Activated naive CD4-positive, alpha-beta T cell treated with anti-CD3 and anti-CD28 coated beads for 36 hours (primary cell): ENCODE measurements at regions not wholly inside any gene's neighbourhood (a gene's known extent, or its start where the extent isn't known, plus 50 kb on each side); places are given as distances from the start of the nearest gene placed in this dataset.

ENCODE experiments used
- CTCF ChIA-PET: fragments of 350-600 bp; sonication (Branson Sonifier 250); formaldehyde crosslinking; loops from one replicate; lab custom pipeline; 2021; ENCODE audit warnings: antibody characterized with exemption; lab: Charles Lee
- DNase-seq: peaks from one replicate; pipeline ENCODE4 v3.0.0-alpha.2; 2020
- H3K27ac Mint-ChIP-seq: one replicate; pipeline ENCODE4 v1.8.0; 2021; ENCODE audit warnings: mild to moderate bottlenecking, mixed read lengths
- H3K27me3 Mint-ChIP-seq: one replicate; pipeline ENCODE4 v1.8.0; 2021; ENCODE audit warnings: low read depth, mixed read lengths
- H3K36me3 Mint-ChIP-seq: one replicate; pipeline ENCODE4 v1.8.0; 2021; ENCODE audit warnings: low read depth, mixed read lengths
- H3K4me1 Mint-ChIP-seq: one replicate; pipeline ENCODE4 v1.8.0; 2021; ENCODE audit warnings: low read depth, mixed read lengths
- H3K4me3 Mint-ChIP-seq: one replicate; pipeline ENCODE4 v1.8.0; 2021; ENCODE audit warnings: mild to moderate bottlenecking, moderate library complexity, mixed read lengths
- H3K9me3 Mint-ChIP-seq: one replicate; pipeline ENCODE4 v1.8.0; 2021; ENCODE audit warnings: mixed read lengths
- intact Hi-C: fragments of 100-400 bp; cut with micrococcal nuclease; formaldehyde crosslinking; loops from one replicate; pipeline ENCODE4 v1.15.1; 2023

DNA sequence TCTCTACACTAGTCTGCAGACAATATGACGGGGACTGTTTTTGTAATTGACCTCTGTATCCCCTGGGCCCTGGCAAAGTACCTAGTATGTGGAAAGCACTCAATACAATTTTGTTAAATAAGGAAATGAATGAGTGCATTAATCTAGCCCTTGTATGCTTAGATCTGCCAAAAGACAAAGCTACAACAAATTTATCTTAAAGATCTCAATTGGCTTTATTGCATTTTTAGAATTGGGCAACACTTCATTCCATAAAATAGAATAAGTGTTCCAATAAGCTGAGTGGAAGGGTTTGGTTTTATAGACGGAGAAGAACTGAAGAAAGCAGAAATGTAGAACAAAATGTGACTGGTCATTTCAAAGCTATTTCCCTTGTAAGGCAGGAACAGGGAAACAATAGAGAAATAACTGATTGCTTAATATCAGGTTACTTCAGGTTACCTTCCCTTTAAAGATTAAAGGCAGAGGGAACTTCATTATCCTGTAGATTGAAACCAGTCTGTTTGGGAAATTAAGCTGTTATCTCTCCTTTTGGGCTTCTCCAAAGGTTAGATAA lies 108.3 kb upstream of the MME start:
- intact Hi-C loops = no loop called here
- no peak overlapping the region for H3K4me3 Mint-ChIP-seq
- no peaks in the 10 kb centered on the region for H3K4me1 Mint-ChIP-seq
- H3K9me3 Mint-ChIP-seq = no peaks in the 10 kb centered on the region
- DNase-seq = no peak
- no peak overlapping the region for H3K27ac Mint-ChIP-seq
- no peaks in the 10 kb centered on the region for H3K36me3 Mint-ChIP-seq
- H3K27me3 Mint-ChIP-seq = no peaks in the 10 kb centered on the region
- CTCF ChIA-PET = interaction anchor here (0.6 kb wide), 1 partner anchor 1031 kb away, joined by 3 read pairs; no protein-coding TSS in a partner anchor

DNA sequence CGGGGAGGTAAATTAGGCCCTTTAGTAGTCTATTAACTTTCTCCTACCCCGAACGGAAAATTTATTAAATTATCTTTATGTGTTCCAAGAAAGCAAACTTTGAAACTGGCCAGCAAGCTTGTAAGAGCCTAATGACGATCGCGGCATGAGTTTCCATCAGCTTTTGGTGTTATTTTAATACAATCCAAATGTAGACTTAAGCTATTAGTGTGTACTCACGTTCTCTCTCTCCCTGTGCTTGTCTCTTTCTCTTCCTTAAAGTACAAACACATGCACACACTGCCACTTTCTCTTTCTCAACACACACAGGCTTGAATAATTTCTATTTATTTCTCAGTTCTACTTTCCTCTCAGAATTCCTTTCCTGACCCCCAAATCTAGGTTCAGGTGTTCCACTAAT lies 108.8 kb upstream of the MME start:
- intact Hi-C loops = no loop called here
- Mint-ChIP-seq H3K9me3 (no peaks in the 10 kb centered on the region), H3K27me3 (no peaks in the 10 kb centered on the region), H3K27ac (no peak overlapping the region), H3K4me3 (no peak overlapping the region), H3K36me3 (no peaks in the 10 kb centered on the region), H3K4me1 (no peaks in the 10 kb centered on the region)
- no peak for DNase-seq
- CTCF ChIA-PET = no interaction called here

DNA sequence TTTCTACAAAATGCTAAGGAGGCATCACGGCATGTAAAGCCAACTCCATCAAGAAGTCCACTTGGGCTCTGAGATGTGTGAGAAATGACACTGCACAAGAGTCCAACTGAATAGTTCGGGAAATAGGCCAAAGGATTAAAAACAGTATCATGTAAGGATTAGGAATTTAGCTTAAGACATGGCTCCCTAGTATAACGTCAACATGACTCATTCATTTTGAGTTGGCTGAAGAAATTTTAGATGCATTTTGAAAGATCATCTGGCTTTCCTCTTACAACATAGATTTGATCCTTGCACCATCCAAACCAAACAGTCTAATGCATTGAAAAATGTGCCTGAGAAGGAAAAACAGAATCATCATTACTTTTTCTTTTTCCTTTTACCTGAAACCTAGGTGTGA lies 109.3 kb upstream of the MME start:
- Mint-ChIP-seq H3K27me3 (no peaks in the 10 kb centered on the region), H3K4me3 (no peak overlapping the region), H3K36me3 (no peaks in the 10 kb centered on the region), H3K27ac (no peak overlapping the region), H3K4me1 (no peaks in the 10 kb centered on the region), H3K9me3 (no peaks in the 10 kb centered on the region)
- no peak for DNase-seq
- CTCF ChIA-PET = no interaction called here
- intact Hi-C loops = no loop called here

DNA sequence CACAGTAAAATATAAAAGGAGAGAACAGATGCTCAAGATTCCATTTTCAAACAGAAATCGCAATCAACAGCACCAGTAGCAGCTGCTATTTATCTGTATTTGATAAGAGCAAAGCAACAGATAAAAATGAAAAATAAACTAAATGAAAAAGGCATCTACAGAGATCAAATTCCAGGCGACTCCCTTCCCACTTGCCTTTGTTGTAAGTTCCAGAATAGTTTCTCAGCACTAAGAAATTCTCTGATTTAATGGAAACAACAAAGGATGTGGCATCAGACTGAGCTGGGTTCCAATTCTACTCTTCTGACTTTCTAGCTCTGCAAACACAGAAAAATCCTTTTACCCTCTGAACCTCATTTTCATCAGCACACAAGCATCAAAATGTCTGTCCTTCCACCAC lies 110.8 kb upstream of the MME start:
- Mint-ChIP-seq H3K4me1 (no peaks in the 10 kb centered on the region), H3K27me3 (no peaks in the 10 kb centered on the region), H3K4me3 (no peak overlapping the region), H3K9me3 (no peaks in the 10 kb centered on the region), H3K27ac (no peak overlapping the region), H3K36me3 (no peaks in the 10 kb centered on the region)
- intact Hi-C loops = no loop called here
- no peak for DNase-seq
- CTCF ChIA-PET = interaction anchor here (0.6 to 1.1 kb wide), 2 partner anchors 8 to 255 kb away, joined by 3 to 4 read pairs; no protein-coding TSS in a partner anchor

DNA sequence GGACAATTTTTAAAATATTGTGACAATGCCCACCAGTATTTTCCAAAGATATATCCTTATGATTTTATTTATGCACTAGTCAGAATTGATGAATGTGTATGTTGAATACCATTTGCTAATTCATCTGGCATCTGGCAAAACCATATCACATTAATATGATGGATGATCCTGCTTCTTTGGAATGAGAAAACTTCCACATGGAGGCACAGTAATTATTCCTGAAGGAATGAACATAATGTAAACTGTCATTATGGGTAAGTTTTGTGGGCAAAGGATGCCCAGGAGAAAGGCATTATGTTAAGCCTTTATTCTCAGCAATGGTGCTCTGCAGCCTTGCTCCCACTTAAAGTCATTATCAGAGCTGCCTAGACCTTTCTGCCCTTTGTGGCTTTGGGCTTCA lies 113.0 kb upstream of the MME start:
- no peak for DNase-seq
- H3K4me1 Mint-ChIP-seq = no peaks in the 10 kb centered on the region
- no peaks in the 10 kb centered on the region for H3K36me3 Mint-ChIP-seq
- no peak overlapping the region for H3K4me3 Mint-ChIP-seq
- no peak overlapping the region for H3K27ac Mint-ChIP-seq
- H3K27me3 Mint-ChIP-seq = no peaks in the 10 kb centered on the region
- CTCF ChIA-PET = no interaction called here
- H3K9me3 Mint-ChIP-seq = no peaks in the 10 kb centered on the region
- intact Hi-C loops = no loop called here

DNA sequence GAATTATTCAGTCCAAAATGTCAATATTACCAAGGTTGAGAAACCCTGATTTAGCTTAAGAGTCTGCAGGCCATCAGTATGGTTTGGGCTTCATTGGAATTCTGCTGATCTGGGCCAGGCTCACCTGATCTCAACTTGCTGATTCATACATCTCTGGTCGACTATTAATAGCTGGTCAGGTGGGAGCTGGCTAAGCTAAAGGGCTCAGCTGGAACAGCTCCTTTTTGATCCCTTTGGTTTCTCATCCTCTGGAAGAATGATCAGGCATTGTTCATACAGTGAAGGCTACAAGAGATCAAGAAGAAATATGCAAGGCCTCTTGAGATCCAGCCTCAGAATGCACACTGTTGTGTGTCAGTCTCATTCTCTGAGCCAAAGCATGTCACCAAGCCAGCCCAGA lies 123.3 kb upstream of the MME start:
- Mint-ChIP-seq H3K36me3 (no peaks in the 10 kb centered on the region), H3K9me3 (peaks cover 7% of the 10 kb centered on the region), H3K27me3 (no peaks in the 10 kb centered on the region), H3K4me1 (no peaks in the 10 kb centered on the region), H3K27ac (no peak overlapping the region), H3K4me3 (no peak overlapping the region)
- intact Hi-C loops = no loop called here
- no peak for DNase-seq
- CTCF ChIA-PET = no interaction called here

DNA sequence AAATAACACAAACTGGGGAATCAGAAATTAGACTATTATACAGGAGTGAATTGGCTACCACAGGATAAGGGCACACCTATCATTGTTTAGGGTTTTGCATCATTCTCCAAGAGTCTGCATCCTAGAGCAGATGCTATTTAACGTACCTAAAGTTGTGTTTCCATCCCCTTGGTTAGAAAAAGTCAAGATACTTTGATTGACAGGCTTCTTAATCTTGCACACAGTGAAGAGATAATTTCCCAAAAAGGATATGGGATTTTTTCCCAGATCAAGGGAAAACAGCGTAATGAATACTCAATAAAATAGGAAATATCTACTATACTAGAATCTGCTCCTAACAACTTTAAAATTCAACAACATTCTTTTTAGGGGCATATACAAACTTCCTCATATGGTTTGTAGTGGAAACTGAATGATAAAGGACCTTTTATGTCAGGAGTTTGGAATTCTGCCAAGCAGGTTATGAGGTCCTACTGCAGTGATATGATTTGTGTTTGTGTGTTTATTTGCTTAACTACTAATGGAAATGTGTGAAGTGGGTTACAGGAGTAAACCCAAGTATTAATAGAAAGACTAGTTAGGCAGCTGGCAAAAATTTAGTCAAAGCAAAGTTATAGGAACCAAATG lies 124.1 kb upstream of the MME start:
- intact Hi-C loops = no loop called here
- Mint-ChIP-seq H3K4me1 (no peaks in the 10 kb centered on the region), H3K4me3 (no peak overlapping the region), H3K36me3 (no peaks in the 10 kb centered on the region), H3K9me3 (peaks cover 12% of the 10 kb centered on the region), H3K27me3 (no peaks in the 10 kb centered on the region), H3K27ac (no peak overlapping the region)
- DNase-seq = no peak
- CTCF ChIA-PET = no interaction called here

DNA sequence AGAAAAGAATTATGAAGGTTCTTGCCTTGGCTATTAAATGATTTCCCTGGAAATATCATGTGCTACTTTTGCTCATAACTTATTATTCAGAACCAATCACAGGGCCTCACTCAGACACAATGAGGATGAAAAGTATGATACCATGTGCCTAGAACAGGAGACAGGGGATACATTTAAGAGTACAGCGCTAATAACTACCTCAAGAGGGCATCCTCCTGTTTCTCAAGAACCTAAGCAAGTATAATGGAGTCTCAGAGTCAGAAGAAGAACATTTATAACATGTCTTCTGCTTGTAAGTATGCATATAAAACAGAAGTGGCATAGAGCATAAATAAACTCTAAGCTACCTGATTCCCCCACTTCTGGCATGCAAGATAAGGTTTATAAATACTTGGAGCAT lies 125.4 kb upstream of the MME start:
- intact Hi-C loops = no loop called here
- Mint-ChIP-seq H3K9me3 (peaks cover 15% of the 10 kb centered on the region), H3K27me3 (no peaks in the 10 kb centered on the region), H3K4me3 (no peak overlapping the region), H3K27ac (no peak overlapping the region), H3K36me3 (no peaks in the 10 kb centered on the region), H3K4me1 (no peaks in the 10 kb centered on the region)
- DNase-seq = no peak
- CTCF ChIA-PET = no interaction called here

DNA sequence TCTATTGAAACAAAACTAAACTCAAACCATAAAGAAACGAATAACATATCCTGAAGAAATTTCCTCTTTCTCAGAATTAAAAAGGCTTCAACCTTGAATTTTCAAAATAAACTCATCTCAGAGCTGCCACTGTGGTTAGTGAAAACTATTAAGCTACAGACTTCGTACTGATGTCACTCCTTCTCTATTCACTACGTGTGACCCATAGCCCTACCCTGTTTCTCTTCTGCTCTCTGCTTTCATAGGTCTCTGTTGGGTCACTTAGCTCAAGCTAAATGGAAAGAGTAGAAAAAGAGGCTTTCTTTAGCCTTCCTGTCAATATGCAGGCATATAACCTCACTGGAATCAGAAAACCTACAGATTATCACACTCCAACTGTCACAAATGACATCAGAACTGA lies 126.6 kb upstream of the MME start:
- no peaks in the 10 kb centered on the region for H3K4me1 Mint-ChIP-seq
- H3K36me3 Mint-ChIP-seq = no peaks in the 10 kb centered on the region
- H3K4me3 Mint-ChIP-seq = no peak overlapping the region
- intact Hi-C loops = no loop called here
- no peaks in the 10 kb centered on the region for H3K27me3 Mint-ChIP-seq
- CTCF ChIA-PET = interaction anchor here (0.7 kb wide), 1 partner anchor 74 kb away, joined by 3 read pairs; no protein-coding TSS in a partner anchor
- DNase-seq = no peak
- H3K27ac Mint-ChIP-seq = no peak overlapping the region
- H3K9me3 Mint-ChIP-seq = peaks cover 19% of the 10 kb centered on the region

DNA sequence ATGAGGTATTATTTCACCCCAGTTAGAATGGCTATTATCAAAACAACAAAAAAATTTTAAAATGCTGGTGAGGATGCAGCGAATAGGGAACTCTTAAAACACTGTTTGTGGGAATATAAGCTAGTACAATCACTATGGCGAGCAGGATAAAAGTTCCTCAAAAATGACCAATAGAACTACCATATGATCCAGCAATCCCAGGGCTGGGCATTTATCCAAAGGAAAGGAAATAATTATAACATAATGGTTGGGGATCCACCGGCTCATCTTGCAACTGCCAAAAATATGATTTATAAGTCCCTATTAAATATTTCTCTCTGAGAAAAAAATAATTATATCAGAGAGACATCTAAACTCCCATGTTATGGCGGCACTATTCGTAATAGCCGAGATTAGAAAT lies 127.6 kb upstream of the MME start:
- intact Hi-C loops = no loop called here
- H3K4me3 Mint-ChIP-seq = no peak overlapping the region
- CTCF ChIA-PET = no interaction called here
- peaks cover 19% of the 10 kb centered on the region for H3K9me3 Mint-ChIP-seq
- H3K4me1 Mint-ChIP-seq = no peaks in the 10 kb centered on the region
- no peak for DNase-seq
- no peaks in the 10 kb centered on the region for H3K27me3 Mint-ChIP-seq
- H3K27ac Mint-ChIP-seq = no peak overlapping the region
- H3K36me3 Mint-ChIP-seq = no peaks in the 10 kb centered on the region

DNA sequence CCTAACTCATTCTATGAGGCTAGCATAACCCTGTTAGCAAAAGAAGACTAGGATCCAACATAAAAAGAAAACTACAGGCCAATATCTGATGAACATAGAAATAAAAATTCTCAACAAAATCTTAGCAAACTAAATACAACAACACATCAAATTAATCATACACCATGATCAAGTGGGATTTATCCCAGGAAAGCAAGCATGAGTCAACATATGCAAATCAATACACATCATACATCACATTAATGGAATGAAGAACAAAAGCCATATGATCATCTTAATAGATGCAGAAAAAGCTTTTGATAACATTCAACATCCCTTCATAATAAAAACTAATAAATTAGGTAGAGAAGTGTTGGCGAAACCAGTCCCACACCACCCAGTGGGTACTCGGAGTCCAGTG lies 136.1 kb upstream of the MME start:
- CTCF ChIA-PET = no interaction called here
- Mint-ChIP-seq H3K36me3 (no peaks in the 10 kb centered on the region), H3K4me1 (no peaks in the 10 kb centered on the region), H3K4me3 (no peak overlapping the region), H3K27ac (no peak overlapping the region), H3K27me3 (no peaks in the 10 kb centered on the region), H3K9me3 (peaks cover 6% of the 10 kb centered on the region)
- no peak for DNase-seq
- intact Hi-C loops = no loop called here

DNA sequence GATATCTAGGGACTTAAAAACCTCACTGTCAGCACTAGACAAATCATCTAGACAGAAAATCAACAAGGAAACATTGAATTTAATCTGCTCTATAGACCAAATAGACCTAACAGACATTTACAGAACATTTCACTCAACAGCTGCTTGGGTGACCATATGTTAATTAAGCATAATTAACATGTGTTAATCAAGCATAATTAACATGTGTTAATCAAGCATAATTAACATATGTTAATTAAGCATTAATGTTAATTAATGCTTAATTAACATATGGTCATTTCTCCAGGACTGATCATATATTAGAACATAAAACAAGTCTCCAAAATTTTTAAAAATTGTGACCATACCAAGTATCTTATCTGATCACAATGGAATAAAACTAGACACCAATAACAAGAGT lies 137.3 kb upstream of the MME start:
- no peak overlapping the region for H3K27ac Mint-ChIP-seq
- peaks cover 7% of the 10 kb centered on the region for H3K9me3 Mint-ChIP-seq
- no peaks in the 10 kb centered on the region for H3K36me3 Mint-ChIP-seq
- no peaks in the 10 kb centered on the region for H3K27me3 Mint-ChIP-seq
- no peak for DNase-seq
- intact Hi-C loops = no loop called here
- CTCF ChIA-PET = no interaction called here
- H3K4me3 Mint-ChIP-seq = no peak overlapping the region
- no peaks in the 10 kb centered on the region for H3K4me1 Mint-ChIP-seq

DNA sequence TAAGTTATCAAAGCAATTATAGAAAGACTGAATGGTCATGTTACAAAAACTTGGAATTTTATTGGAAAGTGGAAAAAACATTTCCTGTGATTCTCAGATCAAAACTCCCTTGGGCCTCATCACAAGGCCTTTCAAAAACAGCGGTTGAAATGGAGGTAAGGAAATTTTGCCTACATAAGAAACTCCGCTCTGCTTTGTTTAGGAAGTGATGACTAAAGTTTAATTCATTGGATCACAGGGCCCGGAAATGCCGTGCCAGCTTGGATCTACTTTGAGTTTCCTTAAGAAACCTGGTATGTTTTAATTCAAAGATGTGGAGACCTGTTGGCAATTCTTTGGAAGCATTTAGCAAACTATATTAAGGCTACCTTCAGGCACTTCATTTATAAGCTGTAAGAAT lies 143.9 kb upstream of the MME start:
- no peak for DNase-seq
- H3K36me3 Mint-ChIP-seq = no peaks in the 10 kb centered on the region
- H3K27me3 Mint-ChIP-seq = no peaks in the 10 kb centered on the region
- intact Hi-C loops = no loop called here
- no peak overlapping the region for H3K4me3 Mint-ChIP-seq
- CTCF ChIA-PET = no interaction called here
- H3K4me1 Mint-ChIP-seq = no peaks in the 10 kb centered on the region
- H3K27ac Mint-ChIP-seq = no peak overlapping the region
- H3K9me3 Mint-ChIP-seq = peaks cover 5% of the 10 kb centered on the region
